Suppressor macrophage (primary cell): ENCODE measurements at regions not wholly inside any gene's neighbourhood (a gene's known extent, or its start where the extent isn't known, plus 50 kb on each side); places are given as distances from the start of the nearest gene placed in this dataset.

Experiments
- DNase-seq, 4 experiments: peaks; one replicate each; pipeline ENCODE4 v3.0.0-alpha.2; 2020 to 2022

GRCh38 chr11:86726770-86727504 is 54.5 kb upstream of the ME3 start:
- DNase-seq: no peak

- DNase-seq: no peak
These were observed 53.8 kb upstream of the ME3 start for GRCh38 chr11:86726118-86726753.

GRCh38 chr11:86724137-86724536 is 51.7 kb upstream of the ME3 start:
- DNase-seq: no peak

- DNase-seq: no peak
These were observed 50.9 kb upstream of the ME3 start for GRCh38 chr11:86723281-86723680.

GRCh38 chr11:86722748-86723147 is 50.3 kb upstream of the ME3 start:
- no peak for DNase-seq
